BE2C (cell line): ENCODE measurements at regions not wholly inside any gene's neighbourhood (a gene's known extent, or its start where the extent isn't known, plus 50 kb on each side); places are given as distances from the start of the nearest gene placed in this dataset.

Source experiments
- DNase-seq: peaks from one replicate; pipeline ENCODE4 v3.0.0-alpha.2; 2020
- H3K27me3 ChIP-seq: fragments of 250-450 bp; sonication (Bioruptor Pico); 2 replicates; pipeline ENCODE4 v1.5.1; 2020; ENCODE audit warnings: mild to moderate bottlenecking
- H3K36me3 ChIP-seq: fragments of 250-450 bp; sonication (Bioruptor Pico); 2 replicates; pipeline ENCODE4 v1.5.1; 2020; ENCODE audit warnings: mild to moderate bottlenecking
- H3K4me1 ChIP-seq: fragments of 250-450 bp; sonication (Bioruptor Pico); 2 replicates; pipeline ENCODE4 v1.5.1; 2020
- H3K4me3 ChIP-seq: 2 replicates; pipeline ENCODE4 v1.5.1; 2011; ENCODE audit warnings: low read depth, low read length
- H3K9me3 ChIP-seq: fragments of 250-450 bp; sonication (Bioruptor Pico); 2 replicates; pipeline ENCODE4 v1.5.1; 2020
- CTCF ChIP-seq: IDR thresholded peaks from 2 replicates; pipeline ENCODE4 v1.5.1; 2012; ENCODE audit warnings: mild to moderate bottlenecking, low read depth, low read length

GRCh38 chr2:67057901-67058703 lies 339.0 kb upstream of the ETAA1 start:
- Histone ChIP-seq H3K27me3 (no peaks in the 10 kb centered on the region), H3K4me3 (no peak overlapping the region), H3K4me1 (no peaks in the 10 kb centered on the region), H3K9me3 (no peaks in the 10 kb centered on the region), H3K36me3 (no peaks in the 10 kb centered on the region)
- DNase-seq = no peak
- no peak for TF ChIP-seq CTCF

- Histone ChIP-seq H3K9me3 (no peaks in the 10 kb centered on the region), H3K4me1 (no peaks in the 10 kb centered on the region), H3K27me3 (no peaks in the 10 kb centered on the region), H3K4me3 (no peak overlapping the region), H3K36me3 (no peaks in the 10 kb centered on the region)
- DNase-seq = no peak
- TF ChIP-seq CTCF = no peak
These were observed 332.1 kb upstream of the ETAA1 start for GRCh38 chr2:67065046-67065445.

DNA sequence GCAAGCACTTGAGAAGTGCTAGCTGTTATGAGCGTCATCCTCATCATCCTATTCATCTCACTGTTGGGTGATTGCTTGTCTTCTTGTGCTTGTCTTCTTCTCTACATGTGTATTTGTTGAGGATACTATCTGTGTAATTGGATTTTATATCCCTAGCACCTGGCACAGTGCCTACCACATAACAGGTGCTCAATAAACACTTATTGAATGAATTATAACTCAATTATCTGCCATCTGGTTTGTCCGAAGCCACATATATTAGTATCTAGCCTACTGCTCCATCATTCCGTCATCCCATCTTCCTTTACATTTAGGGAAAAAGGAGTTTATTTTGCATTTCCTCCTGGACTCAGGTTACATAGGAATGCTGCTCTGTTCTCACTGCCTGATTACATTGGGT lies 330.4 kb upstream of the ETAA1 start:
- H3K27me3 ChIP-seq = no peaks in the 10 kb centered on the region
- no peak for TF ChIP-seq CTCF
- no peaks in the 10 kb centered on the region for H3K9me3 ChIP-seq
- H3K36me3 ChIP-seq = no peaks in the 10 kb centered on the region
- peak; percentile 17 for DNase-seq
- no peak overlapping the region for H3K4me3 ChIP-seq
- H3K4me1 ChIP-seq = no peaks in the 10 kb centered on the region

- Histone ChIP-seq H3K4me1 (no peaks in the 10 kb centered on the region), H3K27me3 (no peaks in the 10 kb centered on the region), H3K36me3 (no peaks in the 10 kb centered on the region), H3K4me3 (no peak overlapping the region), H3K9me3 (no peaks in the 10 kb centered on the region)
- DNase-seq = no peak
- TF ChIP-seq CTCF = no peak
These were observed 329.5 kb upstream of the ETAA1 start for GRCh38 chr2:67067656-67068055.

GRCh38 chr2:67070826-67071225 lies 326.3 kb upstream of the ETAA1 start:
- H3K27me3 ChIP-seq = no peaks in the 10 kb centered on the region
- H3K36me3 ChIP-seq = no peaks in the 10 kb centered on the region
- no peak for TF ChIP-seq CTCF
- DNase-seq = no peak
- H3K4me3 ChIP-seq = no peak overlapping the region
- H3K4me1 ChIP-seq = no peaks in the 10 kb centered on the region
- H3K9me3 ChIP-seq = no peaks in the 10 kb centered on the region

GRCh38 chr2:67075056-67075455 lies 322.1 kb upstream of the ETAA1 start:
- no peak for TF ChIP-seq CTCF
- no peak for DNase-seq
- no peaks in the 10 kb centered on the region for H3K4me1 ChIP-seq
- H3K4me3 ChIP-seq = no peak overlapping the region
- H3K36me3 ChIP-seq = no peaks in the 10 kb centered on the region
- no peaks in the 10 kb centered on the region for H3K9me3 ChIP-seq
- H3K27me3 ChIP-seq = no peaks in the 10 kb centered on the region
